Globus pallidus (tissue), 1 donor: ENCODE measurements at regions not wholly inside any gene's neighbourhood (a gene's known extent, or its start where the extent isn't known, plus 50 kb on each side); places are given as distances from the start of the nearest gene placed in this dataset.

Experiments used
- DNase-seq: peaks from one replicate; pipeline ENCODE4 v3.0.0-alpha.2; 2015; ENCODE audit warnings: low spot score

GRCh38 chr12:130102266-130102665, 60.0 kb upstream of the FZD10 start:
- no peak for DNase-seq

- peak; percentile 14 for DNase-seq
These were observed 57.6 kb upstream of the FZD10 start for GRCh38 chr12:130104571-130105106.

- DNase-seq = no peak
These were observed 53.0 kb upstream of the FZD10 start for GRCh38 chr12:130109062-130109945.

GRCh38 chr12:130110914-130111313, 51.4 kb upstream of the FZD10 start:
- no peak for DNase-seq

GRCh38 chr12:130111965-130112496, 50.2 kb upstream of the FZD10 start:
- DNase-seq = no peak
